Bronchial epithelial cell (primary cell): ENCODE measurements at regions not wholly inside any gene's neighbourhood (a gene's known extent, or its start where the extent isn't known, plus 50 kb on each side); places are given as distances from the start of the nearest gene placed in this dataset.

Experiments used
- DNase-seq: peaks from one replicate; pipeline ENCODE4 v3.0.0-alpha.2; 2010; ENCODE audit warnings: low read depth
- FAIRE-seq: peaks from 2 replicates; lab custom pipeline; 2011; peaks lifted over from hg19 to GRCh38; lab: Jason Lieb, UNC
- H3K27me3 ChIP-seq: 2 replicates; pipeline ENCODE4 v1.5.1; 2011; ENCODE audit warnings: low read length; ENCODE audit not compliant: control insufficient read depth, insufficient read depth
- H3K36me3 ChIP-seq: 2 replicates; pipeline ENCODE4 v1.5.1; 2011; ENCODE audit warnings: low read length; ENCODE audit not compliant: control insufficient read depth, insufficient read depth
- H3K4me3 ChIP-seq: 2 replicates; pipeline ENCODE4 v1.5.1; 2011; ENCODE audit warnings: mild to moderate bottlenecking, low read depth, low read length, control low read depth
- TF ChIP-seq, protein P1 (sequence below): IDR thresholded peaks from 2 replicates; pipeline ENCODE4 v1.5.1; 2011; ENCODE audit warnings: mild to moderate bottlenecking, moderate library complexity, low read length, control low read depth, inconsistent platforms; ENCODE audit not compliant: insufficient read depth, severe bottlenecking

DNA sequence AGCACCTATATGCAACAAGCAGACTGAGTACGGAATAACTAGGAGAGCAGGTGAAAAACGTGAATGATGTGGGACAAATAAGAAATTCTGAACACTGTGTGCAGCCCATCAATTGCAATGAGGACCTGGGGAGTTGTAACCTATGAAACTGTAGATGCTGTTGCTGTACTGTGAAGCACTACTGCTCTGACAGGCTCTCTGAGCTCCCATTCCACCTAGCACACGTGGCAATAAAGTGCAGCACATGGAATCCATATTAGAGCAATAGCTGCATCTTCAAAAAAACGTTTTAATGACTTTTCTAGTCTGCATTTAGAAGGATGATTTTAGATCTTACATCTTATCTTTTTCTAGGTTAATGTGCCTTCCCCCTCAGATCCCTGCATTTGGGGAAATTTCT lies 748.7 kb upstream of the GOLIM4 start:
- no peak overlapping the region for H3K4me3 ChIP-seq
- no peak for FAIRE-seq
- no peak for DNase-seq

DNA sequence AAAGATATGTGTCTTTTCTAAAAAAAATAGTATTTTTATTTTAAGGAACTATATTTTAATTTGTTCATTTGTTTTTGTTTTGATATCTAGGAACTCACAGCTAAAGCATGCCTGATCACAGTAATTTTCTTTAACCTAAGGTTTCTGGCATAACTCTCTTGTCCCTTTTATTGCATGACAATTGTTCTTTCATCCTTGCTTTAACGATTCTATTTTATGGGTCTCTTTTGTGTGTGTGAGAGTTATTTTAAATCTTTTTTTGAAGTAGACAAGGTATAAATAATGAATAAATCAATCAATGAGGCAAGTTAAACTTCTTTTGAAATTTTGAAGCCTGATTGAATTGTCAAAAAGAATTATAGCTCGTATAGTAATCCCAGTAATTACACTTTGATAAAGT lies 747.8 kb upstream of the GOLIM4 start:
- Histone ChIP-seq H3K27me3 (no peaks in the 10 kb centered on the region), H3K36me3 (no peaks in the 10 kb centered on the region), H3K4me3 (no peak overlapping the region)
- DNase-seq = no peak
- no peak for FAIRE-seq
- TF ChIP-seq, protein P1, sequence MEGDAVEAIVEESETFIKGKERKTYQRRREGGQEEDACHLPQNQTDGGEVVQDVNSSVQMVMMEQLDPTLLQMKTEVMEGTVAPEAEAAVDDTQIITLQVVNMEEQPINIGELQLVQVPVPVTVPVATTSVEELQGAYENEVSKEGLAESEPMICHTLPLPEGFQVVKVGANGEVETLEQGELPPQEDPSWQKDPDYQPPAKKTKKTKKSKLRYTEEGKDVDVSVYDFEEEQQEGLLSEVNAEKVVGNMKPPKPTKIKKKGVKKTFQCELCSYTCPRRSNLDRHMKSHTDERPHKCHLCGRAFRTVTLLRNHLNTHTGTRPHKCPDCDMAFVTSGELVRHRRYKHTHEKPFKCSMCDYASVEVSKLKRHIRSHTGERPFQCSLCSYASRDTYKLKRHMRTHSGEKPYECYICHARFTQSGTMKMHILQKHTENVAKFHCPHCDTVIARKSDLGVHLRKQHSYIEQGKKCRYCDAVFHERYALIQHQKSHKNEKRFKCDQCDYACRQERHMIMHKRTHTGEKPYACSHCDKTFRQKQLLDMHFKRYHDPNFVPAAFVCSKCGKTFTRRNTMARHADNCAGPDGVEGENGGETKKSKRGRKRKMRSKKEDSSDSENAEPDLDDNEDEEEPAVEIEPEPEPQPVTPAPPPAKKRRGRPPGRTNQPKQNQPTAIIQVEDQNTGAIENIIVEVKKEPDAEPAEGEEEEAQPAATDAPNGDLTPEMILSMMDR = no peak

More for the DNA sequence above, 748.7 kb upstream of the GOLIM4 start:
- Histone ChIP-seq H3K36me3 (no peaks in the 10 kb centered on the region), H3K27me3 (no peaks in the 10 kb centered on the region)
- TF ChIP-seq, protein P1 = no peak

DNA sequence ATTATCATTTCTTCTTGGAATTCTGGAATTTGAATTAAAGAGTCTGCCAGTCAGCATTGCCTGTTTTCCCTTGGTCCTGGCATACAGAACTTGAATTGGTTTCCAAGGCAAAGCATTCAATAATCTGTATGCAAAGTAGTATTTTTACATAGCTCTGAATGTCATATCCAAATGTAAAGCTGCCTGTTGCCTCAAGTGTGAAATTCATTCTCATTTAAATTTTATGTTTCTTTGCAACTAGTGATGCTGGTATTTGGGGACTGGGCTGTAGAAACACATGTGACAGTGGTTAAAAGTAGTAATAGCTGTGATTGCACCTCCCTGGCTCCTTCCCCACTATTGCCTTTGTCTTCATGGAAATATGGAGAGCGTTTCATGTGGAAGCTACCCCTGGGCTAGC lies 743.9 kb upstream of the GOLIM4 start:
- H3K4me3 ChIP-seq = no peak overlapping the region
- FAIRE-seq = no peak
- no peaks in the 10 kb centered on the region for H3K27me3 ChIP-seq
- TF ChIP-seq, protein P1 = no peak
- no peak for DNase-seq
- no peaks in the 10 kb centered on the region for H3K36me3 ChIP-seq

DNA sequence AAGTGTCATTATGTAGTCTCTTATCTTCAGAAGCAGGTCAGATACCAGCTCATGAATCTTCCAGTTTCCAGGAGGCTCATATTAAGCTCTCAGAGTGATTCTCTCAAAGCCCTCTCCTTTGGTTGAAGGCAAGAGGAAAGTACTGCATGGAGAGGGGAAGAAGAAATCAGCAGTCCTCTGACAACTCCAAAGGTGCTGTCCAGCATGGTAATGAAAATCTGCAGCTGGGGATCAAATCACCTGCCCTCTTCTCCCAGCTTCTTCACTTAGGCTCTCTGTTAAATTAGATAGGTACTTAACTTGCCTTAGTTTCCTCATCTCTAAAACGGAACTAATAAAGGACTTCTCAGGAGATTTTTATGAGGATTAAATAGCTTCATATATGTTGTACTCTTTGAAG lies 738.8 kb upstream of the GOLIM4 start:
- H3K36me3 ChIP-seq = no peaks in the 10 kb centered on the region
- TF ChIP-seq, protein P1 = no peak
- DNase-seq (no peak), FAIRE-seq (no peak)
- H3K4me3 ChIP-seq = no peak overlapping the region
- no peaks in the 10 kb centered on the region for H3K27me3 ChIP-seq

DNA sequence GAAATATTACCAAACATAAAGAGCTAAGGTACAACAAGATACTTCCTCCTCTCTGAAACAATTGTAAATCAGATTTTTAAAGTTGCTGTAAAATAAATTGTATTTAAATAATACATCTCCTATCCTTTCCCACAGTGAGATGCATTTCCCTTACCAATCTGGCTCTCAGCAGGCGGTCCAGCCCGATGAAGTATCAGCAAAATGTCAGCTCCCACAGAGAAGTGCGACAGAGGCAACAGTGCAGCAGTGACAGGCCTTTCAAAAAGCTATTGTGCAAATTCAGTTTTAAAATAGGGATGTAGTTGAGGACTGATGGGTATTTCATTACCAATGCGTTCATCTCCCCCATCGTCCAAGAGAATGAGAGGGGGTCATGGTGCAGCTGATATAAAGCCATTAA lies 733.2 kb upstream of the GOLIM4 start:
- no peak for DNase-seq
- TF ChIP-seq, protein P1 = no peak
- Histone ChIP-seq H3K27me3 (no peaks in the 10 kb centered on the region), H3K4me3 (no peak overlapping the region), H3K36me3 (no peaks in the 10 kb centered on the region)
- FAIRE-seq = no peak

DNA sequence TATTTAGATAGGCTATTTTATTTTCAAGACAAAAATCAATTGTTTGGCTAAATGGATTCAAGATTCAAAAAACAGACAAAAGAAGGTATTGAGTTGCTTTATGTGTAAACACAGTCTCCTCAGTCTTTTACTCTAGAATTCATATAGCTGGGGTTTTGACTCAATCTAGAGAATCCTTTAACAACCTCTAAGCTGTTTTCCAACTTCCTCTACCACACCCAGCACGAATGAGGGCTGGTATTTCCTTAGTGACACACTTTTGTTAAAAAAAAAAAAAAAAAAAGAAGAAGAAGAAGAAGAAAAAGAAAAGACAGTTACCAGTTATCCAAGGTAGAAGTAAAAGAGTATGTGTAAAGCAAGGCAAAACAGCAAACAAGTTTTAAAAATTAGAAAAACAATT lies 732.8 kb upstream of the GOLIM4 start:
- H3K27me3 ChIP-seq = no peaks in the 10 kb centered on the region
- no peak overlapping the region for H3K4me3 ChIP-seq
- no peaks in the 10 kb centered on the region for H3K36me3 ChIP-seq
- FAIRE-seq = no peak
- TF ChIP-seq, protein P1 = no peak
- peak; percentile 20 for DNase-seq
